Ammon's horn (tissue), 1 donor: ENCODE measurements at regions not wholly inside any gene's neighbourhood (a gene's known extent, or its start where the extent isn't known, plus 50 kb on each side); places are given as distances from the start of the nearest gene placed in this dataset.
"Not testable (repeated sequence)": the region's sequence is repeated elsewhere in the genome, so short reads cannot be mapped to it uniquely, and the experiment has no call there.

Source experiments
- DNase-seq: peaks from one replicate; pipeline ENCODE4 v3.0.0-alpha.2; 2016; ENCODE audit warnings: low spot score

- DNase-seq = not testable (repeated sequence)
Measured at GRCh38 chr1:157368941-157369340, 183.4 kb downstream of the FCRL5 start.

GRCh38 chr1:157368363-157368762 is 184.0 kb downstream of the FCRL5 start:
- DNase-seq = no peak

- DNase-seq = no peak
Measured at GRCh38 chr1:157367870-157368269, 184.4 kb downstream of the FCRL5 start.

- DNase-seq = no peak
Measured at GRCh38 chr1:157367091-157367739, 185.1 kb downstream of the FCRL5 start.

- no peak for DNase-seq
Measured at GRCh38 chr1:157364612-157365011, 187.7 kb downstream of the FCRL5 start.

GRCh38 chr1:157363660-157364140 is 188.6 kb downstream of the FCRL5 start:
- DNase-seq = peak; percentile 27

- DNase-seq = no peak
Measured at GRCh38 chr1:157360023-157360390, 192.3 kb downstream of the FCRL5 start.

- no peak for DNase-seq
Measured at GRCh38 chr1:157359314-157360022, 192.8 kb downstream of the FCRL5 start.

GRCh38 chr1:157357111-157357510 is 195.2 kb downstream of the FCRL5 start:
- no peak for DNase-seq

- no peak for DNase-seq
Measured at GRCh38 chr1:157356601-157357000, 195.7 kb downstream of the FCRL5 start.

- DNase-seq = no peak
Measured at GRCh38 chr1:157353546-157353945, 198.8 kb downstream of the FCRL5 start.

- DNase-seq = no peak
Measured at GRCh38 chr1:157352817-157353408, 199.4 kb downstream of the FCRL5 start.

GRCh38 chr1:157352216-157352615 is 200.1 kb downstream of the FCRL5 start:
- DNase-seq = no peak

- not testable (repeated sequence) for DNase-seq
Measured at GRCh38 chr1:157351800-157352199, 200.5 kb downstream of the FCRL5 start.

GRCh38 chr1:157348538-157349480 is 203.5 kb downstream of the FCRL5 start:
- DNase-seq = no peak

- DNase-seq = no peak
Measured at GRCh38 chr1:157347506-157347905, 204.8 kb downstream of the FCRL5 start.

- not testable (repeated sequence) for DNase-seq
Measured at GRCh38 chr1:157337785-157338184, 199.6 kb upstream of the ETV3 start.

- DNase-seq = no peak
Measured at GRCh38 chr1:157335056-157335455, 196.9 kb upstream of the ETV3 start.

GRCh38 chr1:157334041-157334440 is 195.8 kb upstream of the ETV3 start:
- no peak for DNase-seq

GRCh38 chr1:157330177-157330576 is 192.0 kb upstream of the ETV3 start:
- not testable (repeated sequence) for DNase-seq

GRCh38 chr1:157328120-157328519 is 189.9 kb upstream of the ETV3 start:
- DNase-seq = not testable (repeated sequence)
